ENCODE measurements at regions not wholly inside any gene's neighbourhood (a gene's known extent, or its start where the extent isn't known, plus 50 kb on each side); places are given as distances from the start of the nearest gene placed in this dataset.

DNA sequence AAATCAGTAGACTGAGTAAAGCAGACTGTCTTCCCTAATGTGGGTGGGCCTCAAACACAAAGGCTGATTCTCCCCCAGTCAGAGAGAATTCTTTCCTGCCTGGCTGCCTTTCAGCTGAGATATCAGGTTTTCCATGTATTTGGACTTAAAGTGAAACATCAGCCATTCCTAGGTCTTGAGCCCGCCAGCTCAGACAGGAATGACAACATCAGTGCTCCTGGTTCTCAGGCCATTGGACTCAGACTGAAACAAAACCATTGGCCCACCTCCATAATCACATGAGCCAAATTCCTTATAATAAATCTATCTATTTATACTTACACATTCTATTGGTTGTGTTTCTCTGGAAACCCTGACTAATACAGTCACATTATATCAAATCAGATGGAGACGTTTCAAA, 56.7 kb upstream of the CLPB start:
- TF ChIP-seq, protein P1, sequence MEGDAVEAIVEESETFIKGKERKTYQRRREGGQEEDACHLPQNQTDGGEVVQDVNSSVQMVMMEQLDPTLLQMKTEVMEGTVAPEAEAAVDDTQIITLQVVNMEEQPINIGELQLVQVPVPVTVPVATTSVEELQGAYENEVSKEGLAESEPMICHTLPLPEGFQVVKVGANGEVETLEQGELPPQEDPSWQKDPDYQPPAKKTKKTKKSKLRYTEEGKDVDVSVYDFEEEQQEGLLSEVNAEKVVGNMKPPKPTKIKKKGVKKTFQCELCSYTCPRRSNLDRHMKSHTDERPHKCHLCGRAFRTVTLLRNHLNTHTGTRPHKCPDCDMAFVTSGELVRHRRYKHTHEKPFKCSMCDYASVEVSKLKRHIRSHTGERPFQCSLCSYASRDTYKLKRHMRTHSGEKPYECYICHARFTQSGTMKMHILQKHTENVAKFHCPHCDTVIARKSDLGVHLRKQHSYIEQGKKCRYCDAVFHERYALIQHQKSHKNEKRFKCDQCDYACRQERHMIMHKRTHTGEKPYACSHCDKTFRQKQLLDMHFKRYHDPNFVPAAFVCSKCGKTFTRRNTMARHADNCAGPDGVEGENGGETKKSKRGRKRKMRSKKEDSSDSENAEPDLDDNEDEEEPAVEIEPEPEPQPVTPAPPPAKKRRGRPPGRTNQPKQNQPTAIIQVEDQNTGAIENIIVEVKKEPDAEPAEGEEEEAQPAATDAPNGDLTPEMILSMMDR (IDR thresholded peaks at IDR 0.05): no peak
- TF ChIP-seq POLR2AphosphoS5 (IDR thresholded peaks at IDR 0.05; ENCODE audit: insufficient read depth in 1 of 2, low read depth in 1 of 2): no peak
- no peak for TF ChIP-seq POLR2A (IDR thresholded peaks at IDR 0.05)

Data from vagina (tissue), 2 donors.